GM06990 (cell line): ENCODE measurements at regions not wholly inside any gene's neighbourhood (a gene's known extent, or its start where the extent isn't known, plus 50 kb on each side); places are given as distances from the start of the nearest gene placed in this dataset.
"Not testable (repeated sequence)": the region's sequence is repeated elsewhere in the genome, so short reads cannot be mapped to it uniquely, and the experiment has no call there.

Experiments
- DNase-seq: peaks from one replicate; pipeline ENCODE4 v3.0.0-alpha.2; 2011; ENCODE audit not compliant: insufficient read length; ENCODE audit errors: extremely low read depth
- H3K27me3 ChIP-seq: replicated peaks from 2 replicates; pipeline ENCODE4 v1.6.0; 2011; ENCODE audit warnings: low read length; ENCODE audit not compliant: control insufficient read depth, insufficient read depth
- H3K36me3 ChIP-seq: 2 replicates; pipeline ENCODE4 v1.5.1; 2011; ENCODE audit warnings: low read length; ENCODE audit not compliant: control insufficient read depth, insufficient read depth
- H3K4me3 ChIP-seq: replicated peaks from 2 replicates; pipeline ENCODE4 v1.5.1; 2011; ENCODE audit warnings: low read depth, mild to moderate bottlenecking, control low read depth, low read length
- CTCF ChIP-seq: IDR thresholded peaks from 2 replicates; pipeline ENCODE4 v1.5.1; 2011; ENCODE audit warnings: low read length, control low read depth, mild to moderate bottlenecking, inconsistent platforms; ENCODE audit not compliant: insufficient read depth, poor library complexity, severe bottlenecking

DNA sequence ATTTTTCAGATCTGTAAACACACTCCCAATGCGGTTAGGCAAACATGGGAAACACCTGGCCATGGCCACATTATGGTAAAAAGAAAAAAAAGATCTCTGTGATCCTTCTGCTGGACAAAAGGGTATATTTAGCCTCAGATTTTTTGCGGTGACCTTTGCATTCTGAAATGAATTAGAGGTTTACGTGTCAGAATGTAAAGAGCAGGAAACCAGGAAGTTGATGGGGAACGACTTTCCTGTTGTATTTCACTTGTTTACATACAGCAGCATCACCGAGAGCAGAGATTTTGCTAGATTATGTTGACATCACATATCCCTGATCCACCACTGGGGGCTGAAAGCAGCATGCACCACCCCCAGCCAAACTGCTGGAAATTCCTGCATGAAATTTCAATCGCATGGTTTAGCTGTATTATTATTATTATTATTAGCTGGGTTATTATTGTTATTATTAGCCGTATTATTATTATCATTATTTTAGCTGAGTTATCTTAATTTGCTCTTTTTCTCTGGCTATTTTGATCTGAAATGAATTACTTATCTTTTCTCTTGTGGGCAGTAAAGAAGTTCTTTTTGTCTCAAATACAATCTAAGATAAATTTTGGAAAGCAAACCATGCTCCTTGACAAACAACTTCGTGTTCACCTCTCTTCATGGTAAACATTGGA is 189.4 kb downstream of the ZFP64 start:
- DNase-seq = no peak
- H3K36me3 ChIP-seq = no peaks in the 10 kb centered on the region
- H3K27me3 ChIP-seq = no peaks in the 10 kb centered on the region
- TF ChIP-seq CTCF = no peak
- no peak overlapping the region for H3K4me3 ChIP-seq

DNA sequence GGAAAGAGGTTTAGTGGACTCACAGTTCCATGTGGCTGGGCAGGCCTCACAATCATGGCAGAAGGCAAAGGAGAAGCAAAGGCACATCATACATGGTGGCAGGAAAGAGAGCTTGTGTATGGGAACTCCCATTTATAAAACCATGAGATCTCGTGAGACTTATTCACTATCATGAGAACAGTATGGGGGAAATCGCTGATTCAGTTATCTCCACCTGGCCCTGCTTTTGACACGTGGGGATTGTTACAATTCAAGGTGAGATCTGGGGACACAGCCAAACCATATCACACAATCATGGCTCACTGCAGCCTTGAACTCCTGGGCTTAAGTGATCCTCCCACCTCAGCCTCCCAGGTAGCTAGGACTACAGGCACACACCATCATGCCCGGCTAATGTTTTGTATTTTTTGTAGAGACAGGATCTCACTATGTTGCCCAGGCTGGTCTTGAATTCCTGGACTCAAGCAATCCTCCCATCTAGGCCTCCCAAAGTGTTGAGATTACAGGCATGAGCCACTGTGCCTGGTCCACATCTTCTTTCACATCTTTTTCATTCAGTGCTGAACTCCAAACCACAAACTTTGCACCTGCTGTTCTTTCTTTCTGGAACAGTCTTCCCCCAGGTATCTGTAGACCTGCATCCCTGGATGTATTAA is 194.2 kb downstream of the ZFP64 start:
- DNase-seq, H3K36me3 ChIP-seq, H3K4me3 ChIP-seq, H3K27me3 ChIP-seq: not testable (repeated sequence)

GRCh38 chr20:51995551-51995951 is 193.2 kb upstream of the SALL4 start:
- Histone ChIP-seq H3K4me3 (no peak overlapping the region), H3K36me3 (no peaks in the 10 kb centered on the region), H3K27me3 (no peaks in the 10 kb centered on the region)
- DNase-seq = no peak
- TF ChIP-seq CTCF = no peak

- no peak for TF ChIP-seq CTCF
- H3K27me3 ChIP-seq = no peaks in the 10 kb centered on the region
- H3K4me3 ChIP-seq = no peak overlapping the region
- DNase-seq = no peak
- no peaks in the 10 kb centered on the region for H3K36me3 ChIP-seq
These were observed 192.6 kb upstream of the SALL4 start for GRCh38 chr20:51994751-51995417.

- TF ChIP-seq CTCF = no peak
- H3K4me3 ChIP-seq = no peak overlapping the region
- H3K27me3 ChIP-seq = no peaks in the 10 kb centered on the region
- no peak for DNase-seq
- H3K36me3 ChIP-seq = no peaks in the 10 kb centered on the region
These were observed 185.5 kb upstream of the SALL4 start for GRCh38 chr20:51987812-51988211.

DNA sequence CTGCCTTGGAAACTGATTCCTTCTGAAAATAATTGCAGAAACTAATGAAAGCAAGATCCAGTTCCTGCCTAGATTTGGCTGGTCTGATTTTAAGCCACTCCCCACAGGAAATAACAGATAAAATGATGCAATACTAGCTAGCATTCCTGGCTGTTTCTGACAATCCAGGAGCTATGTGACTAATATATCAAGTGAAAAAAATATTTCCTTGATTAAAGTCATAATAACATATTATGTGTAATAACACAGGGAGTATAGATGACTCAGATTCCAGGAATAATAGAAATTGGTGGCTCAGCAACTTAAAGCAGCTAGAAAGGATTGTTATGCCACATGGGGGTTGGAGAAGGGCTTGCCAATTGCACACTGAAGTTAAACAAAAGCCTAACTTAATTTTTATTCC is 182.7 kb upstream of the SALL4 start:
- H3K27me3 ChIP-seq = no peaks in the 10 kb centered on the region
- no peak for DNase-seq
- H3K4me3 ChIP-seq = no peak overlapping the region
- no peak for TF ChIP-seq CTCF
- no peaks in the 10 kb centered on the region for H3K36me3 ChIP-seq
